ENCODE measurements at regions not wholly inside any gene's neighbourhood (a gene's known extent, or its start where the extent isn't known, plus 50 kb on each side); places are given as distances from the start of the nearest gene placed in this dataset.

DNA sequence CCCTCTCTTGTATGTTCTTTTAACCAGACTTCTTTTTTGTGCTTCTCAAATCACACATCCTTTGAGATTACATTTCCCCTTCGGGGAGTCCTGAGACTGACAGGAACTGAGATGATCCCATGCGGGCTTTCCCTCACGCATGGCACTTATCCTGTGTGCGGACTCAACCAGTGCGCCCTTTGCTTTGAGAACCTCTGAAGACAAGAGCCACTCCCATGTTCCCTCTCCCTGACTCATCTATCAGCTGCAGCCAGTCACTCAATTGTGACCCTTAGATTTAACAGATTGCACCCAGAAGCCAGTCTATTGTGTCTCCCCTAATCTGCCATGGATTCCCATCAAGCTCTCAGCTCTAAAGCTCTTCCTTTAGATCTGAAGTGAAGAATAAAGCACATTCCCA lies 353.9 kb upstream of the MEOX2 start:
- Histone ChIP-seq H3K27ac (ENCODE audit: low read length) (no peak overlapping the region), H3K9me3 (ENCODE audit: control insufficient read depth, insufficient read depth, low read depth, low read length) (no peaks in the 10 kb centered on the region), H3K4me1 (ENCODE audit: control insufficient read depth, insufficient read depth, low read length) (no peaks in the 10 kb centered on the region), H3K36me3 (ENCODE audit: control insufficient read depth, insufficient read depth, low read length) (no peaks in the 10 kb centered on the region), H3K4me3 (ENCODE audit: low read depth in 2 of 2, low read length in 2 of 2) (no peak overlapping the region), H3K27me3 (ENCODE audit: control insufficient read depth, insufficient read depth, low read length) (no peaks in the 10 kb centered on the region)
- TF ChIP-seq SIN3A (IDR thresholded peaks at IDR 0.05; ENCODE audit: borderline replicate concordance, insufficient read depth, low read depth, low read length) (no peak), POLR2AphosphoS5 (IDR thresholded peaks at IDR 0.05; ENCODE audit: low read depth, low read length) (no peak), TCF7L2 (IDR thresholded peaks at IDR 0.05; ENCODE audit: low read depth, low read length) (no peak)
- TF ChIP-seq, protein P1, sequence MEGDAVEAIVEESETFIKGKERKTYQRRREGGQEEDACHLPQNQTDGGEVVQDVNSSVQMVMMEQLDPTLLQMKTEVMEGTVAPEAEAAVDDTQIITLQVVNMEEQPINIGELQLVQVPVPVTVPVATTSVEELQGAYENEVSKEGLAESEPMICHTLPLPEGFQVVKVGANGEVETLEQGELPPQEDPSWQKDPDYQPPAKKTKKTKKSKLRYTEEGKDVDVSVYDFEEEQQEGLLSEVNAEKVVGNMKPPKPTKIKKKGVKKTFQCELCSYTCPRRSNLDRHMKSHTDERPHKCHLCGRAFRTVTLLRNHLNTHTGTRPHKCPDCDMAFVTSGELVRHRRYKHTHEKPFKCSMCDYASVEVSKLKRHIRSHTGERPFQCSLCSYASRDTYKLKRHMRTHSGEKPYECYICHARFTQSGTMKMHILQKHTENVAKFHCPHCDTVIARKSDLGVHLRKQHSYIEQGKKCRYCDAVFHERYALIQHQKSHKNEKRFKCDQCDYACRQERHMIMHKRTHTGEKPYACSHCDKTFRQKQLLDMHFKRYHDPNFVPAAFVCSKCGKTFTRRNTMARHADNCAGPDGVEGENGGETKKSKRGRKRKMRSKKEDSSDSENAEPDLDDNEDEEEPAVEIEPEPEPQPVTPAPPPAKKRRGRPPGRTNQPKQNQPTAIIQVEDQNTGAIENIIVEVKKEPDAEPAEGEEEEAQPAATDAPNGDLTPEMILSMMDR (IDR thresholded peaks at IDR 0.05) = no peak
- TF ChIP-seq, protein P2, sequence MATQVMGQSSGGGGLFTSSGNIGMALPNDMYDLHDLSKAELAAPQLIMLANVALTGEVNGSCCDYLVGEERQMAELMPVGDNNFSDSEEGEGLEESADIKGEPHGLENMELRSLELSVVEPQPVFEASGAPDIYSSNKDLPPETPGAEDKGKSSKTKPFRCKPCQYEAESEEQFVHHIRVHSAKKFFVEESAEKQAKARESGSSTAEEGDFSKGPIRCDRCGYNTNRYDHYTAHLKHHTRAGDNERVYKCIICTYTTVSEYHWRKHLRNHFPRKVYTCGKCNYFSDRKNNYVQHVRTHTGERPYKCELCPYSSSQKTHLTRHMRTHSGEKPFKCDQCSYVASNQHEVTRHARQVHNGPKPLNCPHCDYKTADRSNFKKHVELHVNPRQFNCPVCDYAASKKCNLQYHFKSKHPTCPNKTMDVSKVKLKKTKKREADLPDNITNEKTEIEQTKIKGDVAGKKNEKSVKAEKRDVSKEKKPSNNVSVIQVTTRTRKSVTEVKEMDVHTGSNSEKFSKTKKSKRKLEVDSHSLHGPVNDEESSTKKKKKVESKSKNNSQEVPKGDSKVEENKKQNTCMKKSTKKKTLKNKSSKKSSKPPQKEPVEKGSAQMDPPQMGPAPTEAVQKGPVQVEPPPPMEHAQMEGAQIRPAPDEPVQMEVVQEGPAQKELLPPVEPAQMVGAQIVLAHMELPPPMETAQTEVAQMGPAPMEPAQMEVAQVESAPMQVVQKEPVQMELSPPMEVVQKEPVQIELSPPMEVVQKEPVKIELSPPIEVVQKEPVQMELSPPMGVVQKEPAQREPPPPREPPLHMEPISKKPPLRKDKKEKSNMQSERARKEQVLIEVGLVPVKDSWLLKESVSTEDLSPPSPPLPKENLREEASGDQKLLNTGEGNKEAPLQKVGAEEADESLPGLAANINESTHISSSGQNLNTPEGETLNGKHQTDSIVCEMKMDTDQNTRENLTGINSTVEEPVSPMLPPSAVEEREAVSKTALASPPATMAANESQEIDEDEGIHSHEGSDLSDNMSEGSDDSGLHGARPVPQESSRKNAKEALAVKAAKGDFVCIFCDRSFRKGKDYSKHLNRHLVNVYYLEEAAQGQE (IDR thresholded peaks at IDR 0.05; ENCODE audit: insufficient read depth in 1 of 2, low read depth in 2 of 2, low read length in 1 of 2) = no peak
- in situ Hi-C loops (cut with HindIII; ENCODE audit: low pct_unique_long_range_greater_than_20kb, low sequenced_read_pairs) = no loop called here
- ATAC-seq (no peak), DNase-seq (ENCODE audit: low read depth, low spot score) (no peak)
- BruUV-seq (replicated peaks) = no TSS peak
- POLR2A ChIA-PET = no interaction called here
- intact Hi-C loops (cut with micrococcal nuclease; ENCODE audit: unreplicated experiment) = no loop called here
- CTCF ChIA-PET = no interaction called here

DNA sequence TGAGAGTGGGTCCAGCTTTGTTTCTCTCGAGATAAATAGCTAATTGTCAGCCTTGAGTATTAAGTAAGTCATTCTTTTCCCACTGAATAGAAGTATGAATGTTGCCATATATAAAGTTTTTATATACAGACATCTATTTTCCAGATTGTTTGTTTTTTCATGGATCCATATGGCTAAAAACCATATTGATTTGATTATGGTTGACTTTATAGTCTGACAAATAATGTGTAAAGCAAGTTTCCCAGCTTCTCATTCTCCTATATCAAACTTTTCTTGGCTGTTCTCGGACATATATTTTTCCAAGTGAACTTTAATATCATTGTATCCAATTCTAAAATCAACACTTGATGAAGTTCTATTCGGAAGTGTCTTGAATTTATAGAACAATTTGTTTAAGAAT lies 352.4 kb upstream of the MEOX2 start:
- no peak overlapping the region for H3K4me3 ChIP-seq (ENCODE audit: low read depth in 2 of 2, low read length in 2 of 2)
- ChIA-PET CTCF (no interaction called here), POLR2A (no interaction called here)
- TF ChIP-seq TCF7L2 (IDR thresholded peaks at IDR 0.05; ENCODE audit: low read depth, low read length) = no peak
- TF ChIP-seq, protein P2 (IDR thresholded peaks at IDR 0.05; ENCODE audit: insufficient read depth in 1 of 2, low read depth in 2 of 2, low read length in 1 of 2) = no peak
- no peak for TF ChIP-seq SIN3A (IDR thresholded peaks at IDR 0.05; ENCODE audit: borderline replicate concordance, insufficient read depth, low read depth, low read length)
- no peak for TF ChIP-seq POLR2AphosphoS5 (IDR thresholded peaks at IDR 0.05; ENCODE audit: low read depth, low read length)
- TF ChIP-seq, protein P1 (IDR thresholded peaks at IDR 0.05) = no peak
- no peaks in the 10 kb centered on the region for H3K9me3 ChIP-seq (ENCODE audit: control insufficient read depth, insufficient read depth, low read depth, low read length)
- no TSS peak for BruUV-seq (replicated peaks)
- intact Hi-C loops (cut with micrococcal nuclease; ENCODE audit: unreplicated experiment) = no loop called here
- H3K36me3 ChIP-seq (ENCODE audit: control insufficient read depth, insufficient read depth, low read length) = no peaks in the 10 kb centered on the region
- ATAC-seq = no peak
- no peaks in the 10 kb centered on the region for H3K4me1 ChIP-seq (ENCODE audit: control insufficient read depth, insufficient read depth, low read length)
- no peak overlapping the region for H3K27ac ChIP-seq (ENCODE audit: low read length)
- in situ Hi-C loops (cut with HindIII; ENCODE audit: low pct_unique_long_range_greater_than_20kb, low sequenced_read_pairs) = no loop called here
- no peaks in the 10 kb centered on the region for H3K27me3 ChIP-seq (ENCODE audit: control insufficient read depth, insufficient read depth, low read length)
- no peak for DNase-seq (ENCODE audit: low read depth, low spot score)

All from Panc1 (cell line).